Tibial nerve (tissue), 4 donors: ENCODE measurements at regions not wholly inside any gene's neighbourhood (a gene's known extent, or its start where the extent isn't known, plus 50 kb on each side); places are given as distances from the start of the nearest gene placed in this dataset.

ENCODE experiments used
- DNase-seq, 2 donors: peaks; one replicate each; pipeline ENCODE4 v3.0.0-alpha.2; 2019; ENCODE audit warnings: low spot score in 2 of 2
- H3K27ac ChIP-seq, 4 donors: fragments of 200-600 bp; sonication (generic) in 3 of 4; one replicate each; pipeline ENCODE4 v1.5.1; 2017 to 2019; ENCODE audit warnings: mild to moderate bottlenecking in 1 of 4
- H3K27me3 ChIP-seq, 2 donors: fragments of 200-600 bp; sonication (generic) in 1 of 2; one replicate each; pipeline versions ENCODE4 v1.5.1 to v1.6.0; 2017 to 2019
- H3K36me3 ChIP-seq, 3 donors: fragments of 200-600 bp; sonication (generic); one replicate each; pipeline ENCODE4 v1.5.1; 2018 to 2019
- H3K4me1 ChIP-seq, 4 donors: fragments of 200-600 bp; sonication (generic) in 3 of 4; one replicate each; pipeline ENCODE4 v1.5.1; 2017 to 2019
- H3K4me3 ChIP-seq, 4 donors: fragments of 200-600 bp; sonication (generic) in 3 of 4; one replicate each; pipeline ENCODE4 v1.5.1; 2017 to 2019; ENCODE audit warnings: mild to moderate bottlenecking in 1 of 4, moderate library complexity in 1 of 4
- H3K9me3 ChIP-seq, 4 donors: fragments of 200-600 bp; sonication (generic) in 3 of 4; one replicate each; pipeline ENCODE4 v1.5.1; 2017 to 2019
- CTCF ChIP-seq, 5 experiments: fragments of 200-600 bp in 3 of 5; fragments of 450-650 bp in 2 of 5; sonication (generic) in 3 of 5; IDR thresholded peaks; one replicate each; pipeline ENCODE4 v1.5.1; 2016 to 2019; ENCODE audit warnings: antibody characterized with exemption in 5 of 5, mild to moderate bottlenecking in 3 of 5, moderate library complexity in 2 of 5
- EP300 ChIP-seq, 2 donors: sonication (generic); formaldehyde crosslinking; IDR thresholded peaks; one replicate each; pipeline ENCODE4 v1.6.1; 2017; ENCODE audit warnings: antibody characterized with exemption in 2 of 2, mild to moderate bottlenecking in 1 of 2
- POLR2A ChIP-seq, 2 donors: fragments of 450-650 bp; IDR thresholded peaks; one replicate each; pipeline ENCODE4 v1.6.1; 2017; ENCODE audit warnings: antibody characterized with exemption in 2 of 2, mild to moderate bottlenecking in 2 of 2, moderate library complexity in 2 of 2
- WGBS, 2 donors: methylation state at CpG; one replicate each; pipeline ENCODE4 v1.1.5; 2018; 5-methylcytosine and 5-hydroxymethylcytosine counted together

- no peak for DNase-seq
- Histone ChIP-seq H3K9me3 (no peaks in the 10 kb centered on the region), H3K4me3 (no peak overlapping the region), H3K4me1 (no peaks in the 10 kb centered on the region), H3K36me3 (no peaks in the 10 kb centered on the region), H3K27ac (no peak overlapping the region), H3K27me3 (no peaks in the 10 kb centered on the region)
- 34 to 37% methylated on average over 3 of the region's 3 CpGs for WGBS, 2 donors
- no peak for TF ChIP-seq CTCF (IDR thresholded peaks at IDR 0.05)
- no peak for TF ChIP-seq EP300 (IDR thresholded peaks at IDR 0.05)
- no peak for TF ChIP-seq POLR2A (IDR thresholded peaks at IDR 0.05)
Observed at GRCh38 chr10:121369616-121370015, 228.6 kb downstream of the FGFR2 start.

GRCh38 chr10:121371836-121372235 lies 226.4 kb downstream of the FGFR2 start:
- TF ChIP-seq CTCF (IDR thresholded peaks at IDR 0.05) (no peak), POLR2A (IDR thresholded peaks at IDR 0.05) (no peak), EP300 (IDR thresholded peaks at IDR 0.05) (no peak)

GRCh38 chr10:121373411-121373810 lies 224.8 kb downstream of the FGFR2 start:
- TF ChIP-seq CTCF (IDR thresholded peaks at IDR 0.05), result no peak
- no peak for TF ChIP-seq POLR2A (IDR thresholded peaks at IDR 0.05)
- no peak for TF ChIP-seq EP300 (IDR thresholded peaks at IDR 0.05)
- Histone ChIP-seq H3K4me3 (no peak overlapping the region), H3K27me3 (no peaks in the 10 kb centered on the region), H3K4me1 (no peaks in the 10 kb centered on the region), H3K9me3 (no peaks in the 10 kb centered on the region), H3K27ac (no peak overlapping the region), H3K36me3 (no peaks in the 10 kb centered on the region)
- 81 to 87% methylated on average over 2 of the region's 2 CpGs for WGBS, 2 donors
- no peak for DNase-seq

More at GRCh38 chr10:121371836-121372235, 226.4 kb downstream of the FGFR2 start:
- Histone ChIP-seq H3K4me3 (no peak overlapping the region), H3K4me1 (no peaks in the 10 kb centered on the region), H3K36me3 (no peaks in the 10 kb centered on the region), H3K9me3 (no peaks in the 10 kb centered on the region), H3K27me3 (no peaks in the 10 kb centered on the region), H3K27ac (no peak overlapping the region)
- no peak for DNase-seq
- 89 to 93% methylated on average over 3 of the region's 3 CpGs for WGBS, 2 donors

GRCh38 chr10:121374121-121374520 lies 224.1 kb downstream of the FGFR2 start:
- WGBS, 2 donors, result 83 to 84% methylated on average over 11 to 12 of the region's 12 CpGs
- Histone ChIP-seq H3K4me3 (no peak overlapping the region), H3K27ac (no peak overlapping the region), H3K36me3 (no peaks in the 10 kb centered on the region), H3K9me3 (no peaks in the 10 kb centered on the region), H3K27me3 (no peaks in the 10 kb centered on the region), H3K4me1 (no peaks in the 10 kb centered on the region)
- TF ChIP-seq POLR2A (IDR thresholded peaks at IDR 0.05), result no peak
- TF ChIP-seq CTCF (IDR thresholded peaks at IDR 0.05), result no peak
- TF ChIP-seq EP300 (IDR thresholded peaks at IDR 0.05), result no peak
- DNase-seq, result no peak

- no peaks in the 10 kb centered on the region for H3K36me3 ChIP-seq
- H3K27ac ChIP-seq, result no peak overlapping the region
- H3K4me3 ChIP-seq, result no peak overlapping the region
- no peaks in the 10 kb centered on the region for H3K9me3 ChIP-seq
- no peaks in the 10 kb centered on the region for H3K4me1 ChIP-seq
- H3K27me3 ChIP-seq, result no peaks in the 10 kb centered on the region
- DNase-seq, result no peak
- WGBS, 2 donors, result 61 to 63% methylated on average over 6 of the region's 6 CpGs
- TF ChIP-seq EP300 (IDR thresholded peaks at IDR 0.05) (no peak), CTCF (IDR thresholded peaks at IDR 0.05) (no peak), POLR2A (IDR thresholded peaks at IDR 0.05) (no peak)
Observed at GRCh38 chr10:121375172-121375571, 223.1 kb downstream of the FGFR2 start.
